SK-N-MC (cell line): ENCODE measurements at regions not wholly inside any gene's neighbourhood (a gene's known extent, or its start where the extent isn't known, plus 50 kb on each side); places are given as distances from the start of the nearest gene placed in this dataset.

Experiments used
- EZH2 ChIP-seq: fragments of 200-600 bp; sonication (generic); IDR thresholded peaks from one replicate; pipeline ENCODE4 v1.6.1; 2017; ENCODE audit warnings: antibody characterized with exemption
- POLR2AphosphoS5 ChIP-seq: IDR thresholded peaks from 2 replicates; pipeline ENCODE4 v1.6.1; 2012; ENCODE audit warnings: mild to moderate bottlenecking, low read depth, low read length, borderline replicate concordance

- TF ChIP-seq EZH2 (no peak), POLR2AphosphoS5 (no peak)
Observed at GRCh38 chr1:178644308-178645120, 80.5 kb upstream of the RALGPS2 start.
